ENCODE measurements at regions not wholly inside any gene's neighbourhood (a gene's known extent, or its start where the extent isn't known, plus 50 kb on each side); places are given as distances from the start of the nearest gene placed in this dataset.

GRCh38 chr5:166338801-166339200, 1952.6 kb upstream of the WWC1 start:
- TF ChIP-seq CTCF (IDR thresholded peaks at IDR 0.05) (no peak), POLR2A (IDR thresholded peaks at IDR 0.05) (no peak)
